DOHH2 (cell line): ENCODE measurements at regions not wholly inside any gene's neighbourhood (a gene's known extent, or its start where the extent isn't known, plus 50 kb on each side); places are given as distances from the start of the nearest gene placed in this dataset.

Experiments
- H3F3A ChIP-seq: fragments of 200-600 bp; sonication (generic), shearing (Covaris generic); 2 replicates; pipeline ENCODE4 v1.6.0; 2016; ENCODE audit warnings: antibody characterized with exemption, mild to moderate bottlenecking; ENCODE audit not compliant: control insufficient read depth, insufficient read depth
- H3K27ac ChIP-seq: fragments of 200-600 bp; sonication (generic); 2 replicates; pipeline ENCODE4 v1.5.1; 2014; ENCODE audit warnings: low read depth, mild to moderate bottlenecking, low read length, moderate library complexity
- H3K27me3 ChIP-seq: fragments of 200-600 bp; sonication (generic); 2 replicates; pipeline ENCODE4 v1.6.1; 2014; ENCODE audit warnings: mild to moderate bottlenecking, low read length, mixed read lengths; ENCODE audit not compliant: control insufficient read depth
- H3K36me3 ChIP-seq: fragments of 200-600 bp; sonication (generic); 2 replicates; pipeline ENCODE4 v1.6.1; 2014; ENCODE audit warnings: mild to moderate bottlenecking, low read length, moderate library complexity, mixed read lengths; ENCODE audit not compliant: control insufficient read depth
- H3K4me1 ChIP-seq: fragments of 200-600 bp; sonication (generic); 2 replicates; pipeline ENCODE4 v1.6.1; 2014; ENCODE audit warnings: mild to moderate bottlenecking, low read length, mixed read lengths; ENCODE audit not compliant: control insufficient read depth
- H3K4me2 ChIP-seq: fragments of 200-600 bp; sonication (generic); 2 replicates; pipeline ENCODE4 v1.6.0; 2014; ENCODE audit warnings: mild to moderate bottlenecking, low read length, moderate library complexity
- H3K4me3 ChIP-seq: fragments of 200-600 bp; sonication (generic); 2 replicates; pipeline ENCODE4 v1.5.1; 2014; ENCODE audit warnings: mild to moderate bottlenecking, low read length, mixed read lengths
- H3K79me2 ChIP-seq: fragments of 200-600 bp; sonication (generic); 2 replicates; pipeline ENCODE4 v1.6.1; 2014; ENCODE audit warnings: mild to moderate bottlenecking, low read length, mixed read lengths; ENCODE audit not compliant: control insufficient read depth
- H3K9me2 ChIP-seq: fragments of 200-600 bp; sonication (generic); replicated peaks from 2 replicates; pipeline ENCODE4 v1.6.1; 2014; ENCODE audit warnings: mild to moderate bottlenecking, low read length, mixed read lengths; ENCODE audit not compliant: control insufficient read depth
- H3K9me3 ChIP-seq: fragments of 200-600 bp; sonication (generic); 2 replicates; pipeline ENCODE4 v1.6.1; 2014; ENCODE audit warnings: antibody characterized with exemption, low read length, mixed read lengths; ENCODE audit not compliant: control insufficient read depth, insufficient read depth
- H4K20me1 ChIP-seq: fragments of 200-600 bp; sonication (generic); 2 replicates; pipeline ENCODE4 v1.6.0; 2014; ENCODE audit warnings: low read depth, mild to moderate bottlenecking, antibody characterized with exemption, low read length, moderate library complexity; ENCODE audit not compliant: control insufficient read depth, insufficient read depth
- CTCF ChIP-seq: fragments of 200-600 bp; sonication (generic); IDR thresholded peaks from one replicate; pipeline ENCODE4 v1.5.1; 2014; ENCODE audit warnings: antibody characterized with exemption, mild to moderate bottlenecking, low read depth, low read length; ENCODE audit not compliant: poor library complexity, severe bottlenecking
- EZH2phosphoT487 ChIP-seq: fragments of 200-600 bp; sonication (generic); IDR thresholded peaks from 2 replicates; pipeline ENCODE4 v1.6.1; 2017; ENCODE audit warnings: borderline replicate concordance, mild to moderate bottlenecking, antibody characterized with exemption, low read length, moderate library complexity, mixed read lengths

GRCh38 chr17:55959756-55960155 is 193.5 kb upstream of the ANKFN1 start:
- no peaks in the 10 kb centered on the region for H3K9me2 ChIP-seq
- H3K79me2 ChIP-seq = no peaks in the 10 kb centered on the region
- H3K27ac ChIP-seq = no peak overlapping the region
- H3K27me3 ChIP-seq = no peaks in the 10 kb centered on the region; the same call in 1 of the 2 replicates
- H3F3A ChIP-seq = no peaks in the 10 kb centered on the region
- H3K36me3 ChIP-seq = no peaks in the 10 kb centered on the region
- no peak overlapping the region for H3K4me3 ChIP-seq
- no peak overlapping the region for H3K4me2 ChIP-seq
- H3K4me1 ChIP-seq = no peaks in the 10 kb centered on the region
- TF ChIP-seq CTCF = no peak
- no peak for TF ChIP-seq EZH2phosphoT487
- no peaks in the 10 kb centered on the region for H3K9me3 ChIP-seq
- H4K20me1 ChIP-seq = no peaks in the 10 kb centered on the region

GRCh38 chr17:55961386-55961785 is 191.9 kb upstream of the ANKFN1 start:
- H3K79me2 ChIP-seq = no peaks in the 10 kb centered on the region
- no peaks in the 10 kb centered on the region for H3K9me2 ChIP-seq
- no peaks in the 10 kb centered on the region for H3K36me3 ChIP-seq
- H3K4me3 ChIP-seq = no peak overlapping the region
- no peak for TF ChIP-seq EZH2phosphoT487
- TF ChIP-seq CTCF = no peak
- no peaks in the 10 kb centered on the region for H3K9me3 ChIP-seq
- no peaks in the 10 kb centered on the region for H3F3A ChIP-seq
- no peak overlapping the region for H3K4me2 ChIP-seq
- H4K20me1 ChIP-seq = no peaks in the 10 kb centered on the region
- no peaks in the 10 kb centered on the region for H3K27me3 ChIP-seq
- no peaks in the 10 kb centered on the region for H3K4me1 ChIP-seq
- no peak overlapping the region for H3K27ac ChIP-seq

- H3K27ac ChIP-seq = no peak overlapping the region
- no peaks in the 10 kb centered on the region for H3K9me3 ChIP-seq
- H3K4me2 ChIP-seq = no peak overlapping the region
- H3K9me2 ChIP-seq = no peaks in the 10 kb centered on the region
- H3K4me1 ChIP-seq = no peaks in the 10 kb centered on the region
- no peak overlapping the region for H3K4me3 ChIP-seq
- H3F3A ChIP-seq = no peaks in the 10 kb centered on the region
- TF ChIP-seq CTCF (no peak), EZH2phosphoT487 (no peak)
- H4K20me1 ChIP-seq = no peaks in the 10 kb centered on the region
- H3K79me2 ChIP-seq = no peaks in the 10 kb centered on the region
- H3K27me3 ChIP-seq = no peaks in the 10 kb centered on the region
- no peaks in the 10 kb centered on the region for H3K36me3 ChIP-seq
Observed at GRCh38 chr17:55962951-55963401, 190.3 kb upstream of the ANKFN1 start.
